ENCODE measurements at regions not wholly inside any gene's neighbourhood (a gene's known extent, or its start where the extent isn't known, plus 50 kb on each side); places are given as distances from the start of the nearest gene placed in this dataset.

DNA sequence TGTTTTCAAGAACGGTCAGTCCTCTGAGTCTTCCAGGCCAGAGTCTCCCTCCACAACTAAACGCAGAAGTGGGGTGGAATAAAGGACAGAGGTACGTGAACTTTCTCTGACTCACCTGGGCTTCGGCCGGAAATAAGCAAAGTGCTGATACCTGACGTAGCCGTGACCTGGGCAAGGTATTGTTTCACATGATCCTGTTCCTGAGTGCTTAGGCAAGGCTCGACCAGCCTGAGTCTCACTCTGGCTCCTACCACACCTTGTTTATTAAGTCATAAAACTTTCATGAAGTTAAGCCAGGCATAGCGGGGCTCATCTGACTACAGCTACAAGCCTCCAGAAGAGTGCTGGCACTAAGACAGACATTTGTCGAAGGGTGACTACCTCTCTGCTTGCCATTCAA, 327.5 kb downstream of the SETD4 start:
- TF ChIP-seq REST (IDR thresholded peaks at IDR 0.05; ENCODE audit: insufficient read depth in 1 of 2, low read depth in 2 of 2, low read length in 1 of 2), result no peak
- ChIA-PET CTCF (no interaction called here), POLR2A (no interaction called here)
- Histone ChIP-seq H3K27me3 (ENCODE audit: control insufficient read depth, insufficient read depth, low read length) (peaks cover 4% of the 10 kb centered on the region; the same call in 1 of the 2 replicates), H3K4me3 (ENCODE audit: low read depth in 2 of 2, low read length in 2 of 2) (no peak overlapping the region), H3K9me3 (ENCODE audit: control insufficient read depth, insufficient read depth, low read depth, low read length) (no peaks in the 10 kb centered on the region), H3K27ac (ENCODE audit: low read length) (no peak overlapping the region), H3K4me1 (ENCODE audit: control insufficient read depth, insufficient read depth, low read length) (no peaks in the 10 kb centered on the region), H3K36me3 (ENCODE audit: control insufficient read depth, insufficient read depth, low read length) (no peaks in the 10 kb centered on the region)
- no peak for ATAC-seq
- no peak for DNase-seq (ENCODE audit: low read depth, low spot score)
- BruUV-seq (replicated peaks), result no TSS peak
- intact Hi-C loops (cut with micrococcal nuclease; ENCODE audit: unreplicated experiment), result no loop called here
- in situ Hi-C loops (cut with HindIII; ENCODE audit: low pct_unique_long_range_greater_than_20kb, low sequenced_read_pairs), result no loop called here

GRCh38 chr21:35730325-35730724, 330.0 kb downstream of the SETD4 start:
- POLR2A ChIA-PET, result no interaction called here
- intact Hi-C loops (cut with micrococcal nuclease; ENCODE audit: unreplicated experiment), result no loop called here

More at GRCh38 chr21:35730325-35730724, 330.0 kb downstream of the SETD4 start:
- Histone ChIP-seq H3K4me3 (ENCODE audit: low read depth in 2 of 2, low read length in 2 of 2) (no peak overlapping the region), H3K27me3 (ENCODE audit: control insufficient read depth, insufficient read depth, low read length) (peaks cover 4% of the 10 kb centered on the region; the same call in 1 of the 2 replicates), H3K36me3 (ENCODE audit: control insufficient read depth, insufficient read depth, low read length) (no peaks in the 10 kb centered on the region), H3K27ac (ENCODE audit: low read length) (no peak overlapping the region), H3K4me1 (ENCODE audit: control insufficient read depth, insufficient read depth, low read length) (no peaks in the 10 kb centered on the region), H3K9me3 (ENCODE audit: control insufficient read depth, insufficient read depth, low read depth, low read length) (no peaks in the 10 kb centered on the region)
- in situ Hi-C loops (cut with HindIII; ENCODE audit: low pct_unique_long_range_greater_than_20kb, low sequenced_read_pairs), result no loop called here
- ATAC-seq (no peak), DNase-seq (ENCODE audit: low read depth, low spot score) (no peak)
- TF ChIP-seq REST (IDR thresholded peaks at IDR 0.05; ENCODE audit: insufficient read depth in 1 of 2, low read depth in 2 of 2, low read length in 1 of 2) (no peak), CTCF (IDR thresholded peaks at IDR 0.05) (no peak), SIN3A (IDR thresholded peaks at IDR 0.05; ENCODE audit: borderline replicate concordance, insufficient read depth, low read depth, low read length) (no peak), TCF7L2 (IDR thresholded peaks at IDR 0.05; ENCODE audit: low read depth, low read length) (no peak), POLR2AphosphoS5 (IDR thresholded peaks at IDR 0.05; ENCODE audit: low read depth, low read length) (no peak)
- CTCF ChIA-PET, result no interaction called here
- no TSS peak for BruUV-seq (replicated peaks)
